Sigmoid colon (tissue), 6 donors: ENCODE measurements at regions not wholly inside any gene's neighbourhood (a gene's known extent, or its start where the extent isn't known, plus 50 kb on each side); places are given as distances from the start of the nearest gene placed in this dataset.

ENCODE experiments used
- DNase-seq: peaks from one replicate; pipeline ENCODE4 v3.0.0-alpha.2; 2019
- H3K27ac ChIP-seq, 4 donors: fragments of 200-600 bp; sonication (generic); one replicate each; pipeline ENCODE4 v1.5.1; 2016 to 2019; ENCODE audit warnings: mild to moderate bottlenecking in 1 of 4
- H3K27me3 ChIP-seq, 3 donors: fragments of 200-600 bp; sonication (generic); one replicate each; pipeline ENCODE4 v1.5.1; 2019; ENCODE audit warnings: mild to moderate bottlenecking in 1 of 3
- H3K36me3 ChIP-seq, 4 donors: fragments of 200-600 bp; sonication (generic); one replicate each; pipeline ENCODE4 v1.5.1; 2016 to 2019
- H3K4me1 ChIP-seq, 4 donors: fragments of 200-600 bp; sonication (generic); one replicate each; pipeline ENCODE4 v1.5.1; 2017 to 2019
- H3K4me3 ChIP-seq, 4 donors: fragments of 200-600 bp; sonication (generic); one replicate each; pipeline ENCODE4 v1.5.1; 2017 to 2019; ENCODE audit warnings: mild to moderate bottlenecking in 2 of 4, moderate library complexity in 1 of 4
- H3K9me3 ChIP-seq, 4 donors: fragments of 200-600 bp in 3 of 4; sonication (generic) in 3 of 4; one replicate each; pipeline versions ENCODE4 v1.5.1 to v1.6.1; 2013 to 2019
- EP300 ChIP-seq, 4 donors: sonication (generic); formaldehyde crosslinking; IDR thresholded peaks; one replicate each; pipeline ENCODE4 v1.6.1; 2017; ENCODE audit warnings: antibody characterized with exemption in 4 of 4
- POLR2A ChIP-seq, 2 donors: fragments of 450-650 bp; IDR thresholded peaks; one replicate each; pipeline ENCODE4 v1.6.1; 2016; ENCODE audit warnings: antibody characterized with exemption in 2 of 2, mild to moderate bottlenecking in 2 of 2, moderate library complexity in 2 of 2
- POLR2AphosphoS5 ChIP-seq, 4 donors: sonication (generic); formaldehyde crosslinking; IDR thresholded peaks; one replicate each; pipeline ENCODE4 v1.6.1; 2017; ENCODE audit warnings: antibody characterized with exemption in 4 of 4
- WGBS, 2 donors: extraction: QIAGEN DNeasy Blood & Tissue Kit; methylation state at CpG; one replicate each; pipeline ENCODE4 v1.1.7; 2013; 5-methylcytosine and 5-hydroxymethylcytosine counted together
- intact Hi-C: fragments of 100-400 bp; cut with DNase I; formaldehyde crosslinking; loops from one replicate; pipeline ENCODE4 v1.15.1; 2023
- TF ChIP-seq, protein P1 (sequence below), 4 experiments: fragments of 450-650 bp in 3 of 4; fragments of 200-600 bp in 1 of 4; IDR thresholded peaks; one replicate each; pipeline ENCODE4 v1.5.1; 2016 to 2019; ENCODE audit warnings: antibody characterized with exemption in 4 of 4, mild to moderate bottlenecking in 3 of 4, moderate library complexity in 2 of 4
- donor health status: healthy with polysubstance abuse.
- donor health status: healthy.

- 78 to 89% methylated on average over 3 of the region's 3 CpGs for WGBS, 2 donors
- TF ChIP-seq EP300 (IDR thresholded peaks at IDR 0.05) (no peak), POLR2A (IDR thresholded peaks at IDR 0.05) (no peak), POLR2AphosphoS5 (IDR thresholded peaks at IDR 0.05) (no peak)
- TF ChIP-seq, protein P1, sequence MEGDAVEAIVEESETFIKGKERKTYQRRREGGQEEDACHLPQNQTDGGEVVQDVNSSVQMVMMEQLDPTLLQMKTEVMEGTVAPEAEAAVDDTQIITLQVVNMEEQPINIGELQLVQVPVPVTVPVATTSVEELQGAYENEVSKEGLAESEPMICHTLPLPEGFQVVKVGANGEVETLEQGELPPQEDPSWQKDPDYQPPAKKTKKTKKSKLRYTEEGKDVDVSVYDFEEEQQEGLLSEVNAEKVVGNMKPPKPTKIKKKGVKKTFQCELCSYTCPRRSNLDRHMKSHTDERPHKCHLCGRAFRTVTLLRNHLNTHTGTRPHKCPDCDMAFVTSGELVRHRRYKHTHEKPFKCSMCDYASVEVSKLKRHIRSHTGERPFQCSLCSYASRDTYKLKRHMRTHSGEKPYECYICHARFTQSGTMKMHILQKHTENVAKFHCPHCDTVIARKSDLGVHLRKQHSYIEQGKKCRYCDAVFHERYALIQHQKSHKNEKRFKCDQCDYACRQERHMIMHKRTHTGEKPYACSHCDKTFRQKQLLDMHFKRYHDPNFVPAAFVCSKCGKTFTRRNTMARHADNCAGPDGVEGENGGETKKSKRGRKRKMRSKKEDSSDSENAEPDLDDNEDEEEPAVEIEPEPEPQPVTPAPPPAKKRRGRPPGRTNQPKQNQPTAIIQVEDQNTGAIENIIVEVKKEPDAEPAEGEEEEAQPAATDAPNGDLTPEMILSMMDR (IDR thresholded peaks at IDR 0.05) = no peak
- Histone ChIP-seq H3K27ac (no peak overlapping the region), H3K4me1 (peaks cover 0 to 17% (median 5%) of the 10 kb centered on the region in 4 donors), H3K27me3 (no peaks in the 10 kb centered on the region), H3K9me3 (peaks cover 0 to 2% (median 0%) of the 10 kb centered on the region in 4 donors), H3K36me3 (no peaks in the 10 kb centered on the region), H3K4me3 (no peak overlapping the region)
- DNase-seq = no peak
- intact Hi-C loops = no loop called here
These were observed 113.6 kb upstream of the FAM98A start for GRCh38 chr2:33712674-33713073.

DNA sequence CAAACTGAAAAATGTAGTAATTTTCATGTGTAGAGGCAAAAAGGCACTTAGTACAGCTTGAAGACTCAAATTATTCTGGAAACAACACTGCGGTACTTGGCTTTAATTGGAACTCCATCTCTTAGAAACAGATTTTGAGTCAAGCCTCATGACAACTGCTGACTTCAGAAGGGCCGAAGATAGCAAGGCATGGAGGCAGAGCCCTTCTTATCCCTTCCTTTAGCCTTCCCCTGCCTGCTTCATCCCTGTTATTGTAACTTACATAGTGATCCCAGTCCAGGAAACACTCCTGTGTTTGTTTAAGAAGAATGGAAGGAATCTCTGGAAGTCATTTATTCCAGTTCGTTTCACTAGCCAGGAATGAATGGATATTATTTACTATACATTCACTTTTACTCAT, 110.9 kb upstream of the FAM98A start:
- Histone ChIP-seq H3K4me3 (no peak overlapping the region), H3K36me3 (no peaks in the 10 kb centered on the region), H3K27ac (no peak overlapping the region), H3K27me3 (no peaks in the 10 kb centered on the region), H3K9me3 (peaks cover 0 to 2% (median 0%) of the 10 kb centered on the region in 4 donors), H3K4me1 (peaks cover 0 to 17% (median 5%) of the 10 kb centered on the region in 4 donors)
- TF ChIP-seq, protein P1 (IDR thresholded peaks at IDR 0.05) = no peak
- TF ChIP-seq POLR2A (IDR thresholded peaks at IDR 0.05) (no peak), EP300 (IDR thresholded peaks at IDR 0.05) (no peak), POLR2AphosphoS5 (IDR thresholded peaks at IDR 0.05) (no peak)
- intact Hi-C loops = no loop called here
- 70 to 74% methylated on average over 3 of the region's 3 CpGs for WGBS, 2 donors
- DNase-seq = no peak

DNA sequence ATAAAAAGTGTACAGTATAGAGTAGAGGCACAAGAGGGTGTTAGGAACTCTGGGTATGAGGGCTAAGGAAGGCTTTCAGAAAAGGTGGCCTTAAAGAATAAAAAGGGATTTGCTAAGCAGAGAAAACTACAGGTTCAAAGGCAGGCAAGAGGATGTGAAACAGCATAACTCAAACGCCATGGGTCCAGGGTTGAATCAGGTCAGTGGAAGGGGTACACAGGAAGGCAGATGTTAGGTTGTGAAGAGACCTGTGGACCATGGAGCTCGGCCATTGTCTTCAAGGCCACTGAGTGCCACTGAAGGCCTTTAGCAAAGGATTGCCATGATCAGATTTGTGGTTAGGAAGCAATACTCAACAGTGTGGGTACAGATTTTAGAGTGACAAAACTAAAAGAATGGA, 108.2 kb upstream of the FAM98A start:
- Histone ChIP-seq H3K27me3 (no peaks in the 10 kb centered on the region), H3K4me3 (no peak overlapping the region), H3K9me3 (no peaks in the 10 kb centered on the region), H3K4me1 (peaks cover 0 to 17% (median 5%) of the 10 kb centered on the region in 4 donors), H3K36me3 (no peaks in the 10 kb centered on the region), H3K27ac (no peak overlapping the region)
- TF ChIP-seq, protein P1 (IDR thresholded peaks at IDR 0.05) = no peak
- TF ChIP-seq POLR2AphosphoS5 (IDR thresholded peaks at IDR 0.05) (no peak), EP300 (IDR thresholded peaks at IDR 0.05) (no peak), POLR2A (IDR thresholded peaks at IDR 0.05) (no peak)
- DNase-seq = no peak
- intact Hi-C loops = no loop called here
- 72 to 80% methylated on average over 2 of the region's 2 CpGs for WGBS, 2 donors

- no peak overlapping the region for H3K27ac ChIP-seq
- H3K4me3 ChIP-seq = no peak overlapping the region
- intact Hi-C loops = no loop called here
- H3K36me3 ChIP-seq = no peaks in the 10 kb centered on the region
- 63 to 64% methylated on average over 8 of the region's 8 CpGs for WGBS, 2 donors
- H3K4me1 ChIP-seq = peaks cover 0 to 11% (median 5%) of the 10 kb centered on the region in 4 donors
- TF ChIP-seq, protein P1 (IDR thresholded peaks at IDR 0.05) = no peak
- TF ChIP-seq EP300 (IDR thresholded peaks at IDR 0.05) (no peak), POLR2AphosphoS5 (IDR thresholded peaks at IDR 0.05) (no peak), POLR2A (IDR thresholded peaks at IDR 0.05) (no peak)
- H3K27me3 ChIP-seq = no peaks in the 10 kb centered on the region
- no peaks in the 10 kb centered on the region for H3K9me3 ChIP-seq
- no peak for DNase-seq
These were observed 107.3 kb upstream of the FAM98A start for GRCh38 chr2:33706410-33706809.

GRCh38 chr2:33704406-33704855, 105.3 kb upstream of the FAM98A start:
- Histone ChIP-seq H3K27ac (no peak overlapping the region), H3K9me3 (no peaks in the 10 kb centered on the region), H3K4me3 (no peak overlapping the region), H3K36me3 (no peaks in the 10 kb centered on the region), H3K4me1 (peaks cover 0 to under 1% (median 0%) of the 10 kb centered on the region in 4 donors), H3K27me3 (no peaks in the 10 kb centered on the region)
- intact Hi-C loops = no loop called here
- 14 to 15% methylated on average over 1 of the region's 1 CpG for WGBS, 2 donors
- no peak for DNase-seq
- TF ChIP-seq EP300 (IDR thresholded peaks at IDR 0.05) (no peak), POLR2A (IDR thresholded peaks at IDR 0.05) (no peak), POLR2AphosphoS5 (IDR thresholded peaks at IDR 0.05) (no peak)
- TF ChIP-seq, protein P1 (IDR thresholded peaks at IDR 0.05) = no peak
